ENCODE measurements at regions not wholly inside any gene's neighbourhood (a gene's known extent, or its start where the extent isn't known, plus 50 kb on each side); places are given as distances from the start of the nearest gene placed in this dataset.

- ATAC-seq (no peak), DNase-seq (no peak)
- no peaks in the 10 kb centered on the region for H3K36me3 ChIP-seq (replicated peaks in 1 of 2; ENCODE audit: insufficient read depth in 1 of 2, low read depth in 2 of 2)
- no peak for TF ChIP-seq POLR2A (IDR thresholded peaks at IDR 0.05)
- no peak for TF ChIP-seq CTCF (IDR thresholded peaks at IDR 0.05)
- intact Hi-C loops (cut with DNase I) = no loop called here
- H3K4me3 ChIP-seq = no peak overlapping the region
- H3K27me3 ChIP-seq = no peaks in the 10 kb centered on the region
- no peaks in the 10 kb centered on the region for H3K4me1 ChIP-seq
- H3K27ac ChIP-seq = no peak overlapping the region
- no peaks in the 10 kb centered on the region for H3K9me3 ChIP-seq
- 73 to 82% methylated on average over 3 to 8 of the region's 8 CpGs for WGBS, 2 donors
Measured at GRCh38 chr5:3345195-3345594, 250.4 kb upstream of the IRX1 start.

GRCh38 chr5:3344671-3345070 lies 251.0 kb upstream of the IRX1 start:
- H3K4me1 ChIP-seq = no peaks in the 10 kb centered on the region
- 67 to 68% methylated on average over 11 of the region's 11 CpGs for WGBS, 2 donors
- no peak overlapping the region for H3K27ac ChIP-seq
- DNase-seq (no peak), ATAC-seq (no peak)
- TF ChIP-seq POLR2A (IDR thresholded peaks at IDR 0.05) (no peak), CTCF (IDR thresholded peaks at IDR 0.05) (no peak)
- no peak overlapping the region for H3K4me3 ChIP-seq
- no peaks in the 10 kb centered on the region for H3K9me3 ChIP-seq
- intact Hi-C loops (cut with DNase I) = no loop called here
- H3K27me3 ChIP-seq = no peaks in the 10 kb centered on the region
- no peaks in the 10 kb centered on the region for H3K36me3 ChIP-seq (replicated peaks in 1 of 2; ENCODE audit: insufficient read depth in 1 of 2, low read depth in 2 of 2)

- Histone ChIP-seq H3K36me3 (replicated peaks in 1 of 2; ENCODE audit: insufficient read depth in 1 of 2, low read depth in 2 of 2) (no peaks in the 10 kb centered on the region), H3K4me3 (no peak overlapping the region), H3K4me1 (no peaks in the 10 kb centered on the region), H3K27me3 (no peaks in the 10 kb centered on the region), H3K9me3 (no peaks in the 10 kb centered on the region), H3K27ac (no peak overlapping the region)
- 60 to 70% methylated on average over 6 of the region's 6 CpGs for WGBS, 2 donors
- intact Hi-C loops (cut with DNase I) = no loop called here
- TF ChIP-seq CTCF (IDR thresholded peaks at IDR 0.05) = no peak
- TF ChIP-seq POLR2A (IDR thresholded peaks at IDR 0.05) = no peak
- DNase-seq (no peak), ATAC-seq (no peak)
Measured at GRCh38 chr5:3343911-3344310, 251.7 kb upstream of the IRX1 start.

- Histone ChIP-seq H3K27ac (no peak overlapping the region), H3K4me1 (no peaks in the 10 kb centered on the region), H3K27me3 (no peaks in the 10 kb centered on the region), H3K4me3 (no peak overlapping the region), H3K36me3 (replicated peaks in 1 of 2; ENCODE audit: insufficient read depth in 1 of 2, low read depth in 2 of 2) (no peaks in the 10 kb centered on the region), H3K9me3 (no peaks in the 10 kb centered on the region)
- ATAC-seq = no peak
- 66 to 74% methylated on average over 5 of the region's 5 CpGs for WGBS, 2 donors
- TF ChIP-seq POLR2A (IDR thresholded peaks at IDR 0.05) = no peak
- TF ChIP-seq CTCF (IDR thresholded peaks at IDR 0.05) = no peak
- DNase-seq = no peak
- intact Hi-C loops (cut with DNase I) = no loop called here
Measured at GRCh38 chr5:3343211-3343610, 252.4 kb upstream of the IRX1 start.

- TF ChIP-seq POLR2A (IDR thresholded peaks at IDR 0.05) = no peak
- TF ChIP-seq CTCF (IDR thresholded peaks at IDR 0.05) = no peak
- WGBS, 2 donors = 73 to 81% methylated on average over 12 to 17 of the region's 18 CpGs
- ATAC-seq = no peak
Measured at GRCh38 chr5:3342271-3343100, 253.1 kb upstream of the IRX1 start.

More at GRCh38 chr5:3342271-3343100, 253.1 kb upstream of the IRX1 start:
- no peaks in the 10 kb centered on the region for H3K27me3 ChIP-seq
- H3K36me3 ChIP-seq (replicated peaks in 1 of 2; ENCODE audit: insufficient read depth in 1 of 2, low read depth in 2 of 2) = no peaks in the 10 kb centered on the region
- H3K9me3 ChIP-seq = no peaks in the 10 kb centered on the region
- intact Hi-C loops (cut with DNase I) = no loop called here
- H3K4me1 ChIP-seq = no peaks in the 10 kb centered on the region
- H3K27ac ChIP-seq = no peak overlapping the region
- no peak overlapping the region for H3K4me3 ChIP-seq
- no peak for DNase-seq

Data from body of pancreas (tissue), 4 donors.